Aorta (tissue), 5 donors: ENCODE measurements at regions not wholly inside any gene's neighbourhood (a gene's known extent, or its start where the extent isn't known, plus 50 kb on each side); places are given as distances from the start of the nearest gene placed in this dataset.
A peak's percentile ranks its signal among the peaks of the same experiment; 100 is the strongest.

ENCODE experiments used
- ATAC-seq: fragments of 200-7000 bp; cut with Tn5 transposase; one replicate; pipeline ENCODE4 v1.9.1; 2022; ENCODE audit warnings: moderate library complexity; ENCODE audit not compliant: low FRiP score
- DNase-seq, 2 donors: peaks; one replicate each; pipeline ENCODE4 v3.0.0-alpha.2; 2020
- H3K27ac ChIP-seq, 2 donors: one replicate each; pipeline ENCODE4 v1.5.1; 2013; ENCODE audit warnings: low read length in 2 of 2, mild to moderate bottlenecking in 2 of 2, moderate library complexity in 2 of 2, control low read depth in 1 of 2, inconsistent platforms in 1 of 2, low read depth in 1 of 2
- H3K27me3 ChIP-seq, 2 donors: one replicate each; pipeline ENCODE4 v1.6.1; 2013; ENCODE audit warnings: control low read depth in 1 of 2, low read length in 1 of 2, mild to moderate bottlenecking in 1 of 2, moderate library complexity in 1 of 2; ENCODE audit not compliant: insufficient read depth in 2 of 2, control insufficient read depth in 1 of 2
- H3K36me3 ChIP-seq, 2 donors: one replicate each; pipeline ENCODE4 v1.6.1; 2013; ENCODE audit warnings: control low read depth in 1 of 2, low read length in 1 of 2, mild to moderate bottlenecking in 1 of 2; ENCODE audit not compliant: insufficient read depth in 2 of 2, control insufficient read depth in 1 of 2
- H3K4me1 ChIP-seq, 2 donors: one replicate each; pipeline ENCODE4 v1.6.1; 2013; ENCODE audit warnings: low read length in 2 of 2, control low read depth in 1 of 2, mild to moderate bottlenecking in 1 of 2, moderate library complexity in 1 of 2; ENCODE audit not compliant: insufficient read depth in 2 of 2, control insufficient read depth in 1 of 2
- H3K4me3 ChIP-seq, 2 donors: one replicate each; pipeline ENCODE4 v1.5.1; 2013; ENCODE audit warnings: low read length in 2 of 2, control low read depth in 1 of 2, mild to moderate bottlenecking in 1 of 2
- H3K9me3 ChIP-seq: one replicate; pipeline ENCODE4 v1.6.1; 2013; ENCODE audit warnings: mild to moderate bottlenecking, low read length; ENCODE audit not compliant: control insufficient read depth
- WGBS, 2 donors: extraction: QIAGEN DNeasy Blood & Tissue Kit; methylation state at CpG; one replicate each; pipeline ENCODE4 v1.1.7; 2013; 5-methylcytosine and 5-hydroxymethylcytosine counted together
- intact Hi-C, 2 donors: fragments of 100-400 bp; cut with DNase I; formaldehyde crosslinking; loops; one replicate each; pipeline versions ENCODE4 v1.14.2 to v1.15.0; 2022
- donor health status: healthy with polysubstance abuse.
- donor health status: Bipolar disorder and iron deficiency.
- donor health status: DM: no; HTN: no; CAD: no.
- donor health status: DM: no; HTN: no; CAD: no.
- donor health status: DM: yes; HTN: yes; CAD: no.

DNA sequence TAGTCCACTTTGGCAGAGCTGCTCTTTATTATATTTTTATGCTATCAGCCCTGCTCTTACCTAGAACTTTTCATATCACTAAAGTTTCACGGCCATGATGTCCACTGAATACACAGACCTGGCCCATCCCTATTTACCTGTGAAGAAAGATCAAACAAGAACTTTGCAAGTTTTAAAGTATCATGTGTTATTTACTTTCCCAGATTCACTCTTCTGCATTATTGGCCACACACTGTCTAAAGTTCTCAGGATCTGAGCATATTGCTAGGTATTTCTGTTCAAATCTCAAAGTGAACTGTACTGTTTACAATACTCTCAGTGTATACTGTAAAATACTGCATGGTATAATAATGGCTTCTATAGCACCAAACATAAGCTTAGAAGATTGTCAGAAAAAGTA lies 405.2 kb downstream of the KLF12 start:
- intact Hi-C loops, result no loop called here
- WGBS, 2 donors, result 91 to 95% methylated on average over 1 of the region's 1 CpG
- no peak for ATAC-seq
- H3K36me3 ChIP-seq, result no peaks in the 10 kb centered on the region
- H3K4me1 ChIP-seq, result no peaks in the 10 kb centered on the region
- H3K9me3 ChIP-seq, result no peaks in the 10 kb centered on the region
- DNase-seq, result no peak
- H3K4me3 ChIP-seq, result no peak overlapping the region
- no peak overlapping the region for H3K27ac ChIP-seq
- no peaks in the 10 kb centered on the region for H3K27me3 ChIP-seq

DNA sequence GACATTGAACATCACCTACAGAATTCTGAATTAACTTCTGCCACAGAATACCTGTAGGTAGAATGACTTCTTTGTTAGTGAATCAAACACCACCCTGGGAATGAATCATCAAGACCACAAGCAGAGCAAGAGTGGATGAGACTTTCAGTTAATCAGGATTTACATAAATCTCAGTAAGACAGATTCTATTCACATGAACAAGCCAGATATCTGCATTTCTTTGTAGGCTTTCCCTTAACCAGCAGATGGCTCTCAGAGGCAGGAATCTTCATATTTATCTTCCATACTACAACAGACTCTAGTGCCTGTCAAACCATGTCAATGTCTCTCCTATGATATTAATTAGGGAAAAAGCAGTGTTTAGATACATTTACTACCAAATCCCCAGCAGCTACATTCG lies 412.1 kb downstream of the KLF12 start:
- 76 to 80% methylated on average over 1 of the region's 1 CpG for WGBS, 2 donors
- no peaks in the 10 kb centered on the region for H3K9me3 ChIP-seq
- H3K27ac ChIP-seq, result no peak overlapping the region
- DNase-seq (no peak), ATAC-seq (no peak)
- no peaks in the 10 kb centered on the region for H3K27me3 ChIP-seq
- peaks cover 2 to 7% of the 10 kb centered on the region in 2 donors for H3K4me1 ChIP-seq
- intact Hi-C loops, result no loop called here
- H3K4me3 ChIP-seq, result no peak overlapping the region
- H3K36me3 ChIP-seq, result no peaks in the 10 kb centered on the region

DNA sequence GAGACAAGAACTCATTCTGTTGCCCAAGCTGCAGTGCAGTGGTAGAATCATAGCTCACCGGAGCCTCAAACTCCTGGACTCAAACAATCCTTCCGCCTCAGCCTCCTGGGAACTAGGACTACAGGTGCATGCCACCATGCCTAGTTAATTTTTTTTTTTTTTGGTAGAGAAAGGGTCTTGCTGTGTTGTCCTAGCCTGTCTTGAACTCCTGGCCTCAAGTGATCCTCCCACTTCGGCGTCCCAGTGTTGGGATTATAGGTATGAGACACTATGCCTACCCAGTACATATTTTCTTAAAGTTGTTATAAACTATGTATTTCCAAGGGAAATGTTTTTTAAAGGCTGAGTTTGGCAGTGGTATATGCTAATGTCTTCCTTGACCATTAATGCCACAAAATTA lies 412.6 kb downstream of the KLF12 start:
- Histone ChIP-seq H3K9me3 (no peaks in the 10 kb centered on the region), H3K36me3 (no peaks in the 10 kb centered on the region), H3K4me1 (peaks cover 2 to 9% of the 10 kb centered on the region in 2 donors), H3K27ac (no peak overlapping the region), H3K4me3 (no peak overlapping the region), H3K27me3 (no peaks in the 10 kb centered on the region)
- intact Hi-C loops, result no loop called here
- WGBS, 2 donors, result 95 to 96% methylated on average over 4 of the region's 4 CpGs
- ATAC-seq, result no peak
- no peak for DNase-seq

DNA sequence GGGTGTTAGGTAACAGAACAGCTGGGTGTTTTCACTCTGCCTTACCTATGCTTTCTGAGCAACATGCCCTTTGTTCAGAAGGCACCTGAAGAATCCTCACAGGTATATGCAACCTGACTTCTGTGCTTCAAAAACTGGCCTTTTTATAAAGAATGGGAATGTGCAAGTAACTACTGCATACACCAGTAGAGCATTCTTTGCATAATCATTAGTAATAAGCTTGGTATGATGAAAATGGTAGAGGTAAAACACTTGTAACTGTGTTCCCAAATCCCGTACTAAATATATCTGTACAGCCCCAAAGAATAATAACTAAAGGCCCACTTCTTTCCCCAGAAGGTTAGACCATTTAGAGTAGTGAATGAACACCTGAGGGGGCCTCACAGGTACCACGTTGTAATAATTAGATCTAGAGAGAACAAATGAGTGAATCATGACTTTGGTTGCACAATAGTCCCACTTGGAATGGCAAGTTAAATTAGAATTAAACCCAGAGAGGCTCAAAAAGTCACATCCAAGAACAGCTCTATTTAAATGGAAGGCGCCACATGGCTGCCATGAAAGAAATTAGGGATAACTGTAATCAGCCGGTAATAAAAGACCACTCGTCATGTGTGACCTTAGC lies 413.9 kb downstream of the KLF12 start:
- H3K9me3 ChIP-seq, result no peaks in the 10 kb centered on the region
- DNase-seq, result no peak
- peaks cover 2 to 9% of the 10 kb centered on the region in 2 donors for H3K4me1 ChIP-seq
- 76 to 77% methylated on average over 5 of the region's 5 CpGs for WGBS, 2 donors
- intact Hi-C loops, result no loop called here
- no peaks in the 10 kb centered on the region for H3K27me3 ChIP-seq
- peak overlapping the region in 1 of 2 donors; percentile 7 for H3K27ac ChIP-seq
- ATAC-seq, result no peak
- no peaks in the 10 kb centered on the region for H3K36me3 ChIP-seq
- H3K4me3 ChIP-seq, result no peak overlapping the region

DNA sequence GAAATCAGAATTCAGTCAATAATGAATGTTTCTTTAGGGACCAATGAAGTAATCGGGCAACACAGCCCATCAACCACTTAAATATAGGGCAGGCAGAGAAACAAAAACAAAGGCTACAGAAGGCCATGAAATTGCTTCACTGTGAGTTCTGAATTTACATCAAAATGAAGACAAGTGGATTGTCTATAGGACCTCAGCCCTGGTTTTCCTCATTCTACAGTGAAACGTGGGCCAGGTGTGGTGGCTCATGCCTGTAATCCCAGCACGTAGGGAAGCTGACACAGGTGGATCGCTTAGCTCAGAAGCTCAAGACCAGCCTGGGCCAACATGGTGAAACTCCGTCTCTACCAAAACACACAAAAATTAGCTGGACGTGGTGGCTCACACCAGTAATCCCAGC lies 416.0 kb downstream of the KLF12 start:
- intact Hi-C loops, result no loop called here
- Histone ChIP-seq H3K36me3 (peaks cover 3 to 6% of the 10 kb centered on the region in 2 donors), H3K4me3 (no peak overlapping the region), H3K4me1 (peaks cover 2 to 9% of the 10 kb centered on the region in 2 donors), H3K9me3 (no peaks in the 10 kb centered on the region), H3K27ac (no peak overlapping the region), H3K27me3 (no peaks in the 10 kb centered on the region)
- no peak for ATAC-seq
- WGBS, 2 donors, result 89 to 91% methylated on average over 6 of the region's 6 CpGs
- no peak for DNase-seq

DNA sequence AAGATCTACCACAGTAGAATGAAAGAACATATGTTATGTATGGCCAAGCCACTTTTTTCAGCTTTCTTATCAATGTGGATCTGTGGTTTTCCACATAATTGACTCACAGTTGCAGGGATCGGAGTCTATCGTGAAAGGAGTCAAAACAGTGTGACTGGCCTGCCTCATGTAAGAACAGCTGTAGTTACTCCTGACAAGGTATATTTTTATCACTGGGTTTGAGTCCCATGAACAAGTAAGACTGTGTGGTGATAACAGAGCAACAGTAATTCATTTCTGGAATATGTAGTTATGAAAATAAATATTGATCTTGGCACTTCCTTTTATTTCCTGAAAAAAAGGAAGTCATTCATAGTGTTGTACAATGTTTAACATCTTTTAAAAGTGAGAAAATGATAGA lies 416.6 kb downstream of the KLF12 start:
- 2 to 4% methylated on average over 2 of the region's 2 CpGs for WGBS, 2 donors
- intact Hi-C loops, result no loop called here
- Histone ChIP-seq H3K4me3 (no peak overlapping the region), H3K9me3 (no peaks in the 10 kb centered on the region), H3K36me3 (peaks cover 6 to 7% of the 10 kb centered on the region in 2 donors), H3K4me1 (peaks cover 2 to 9% of the 10 kb centered on the region in 2 donors), H3K27ac (no peak overlapping the region), H3K27me3 (no peaks in the 10 kb centered on the region)
- DNase-seq (no peak), ATAC-seq (no peak)

DNA sequence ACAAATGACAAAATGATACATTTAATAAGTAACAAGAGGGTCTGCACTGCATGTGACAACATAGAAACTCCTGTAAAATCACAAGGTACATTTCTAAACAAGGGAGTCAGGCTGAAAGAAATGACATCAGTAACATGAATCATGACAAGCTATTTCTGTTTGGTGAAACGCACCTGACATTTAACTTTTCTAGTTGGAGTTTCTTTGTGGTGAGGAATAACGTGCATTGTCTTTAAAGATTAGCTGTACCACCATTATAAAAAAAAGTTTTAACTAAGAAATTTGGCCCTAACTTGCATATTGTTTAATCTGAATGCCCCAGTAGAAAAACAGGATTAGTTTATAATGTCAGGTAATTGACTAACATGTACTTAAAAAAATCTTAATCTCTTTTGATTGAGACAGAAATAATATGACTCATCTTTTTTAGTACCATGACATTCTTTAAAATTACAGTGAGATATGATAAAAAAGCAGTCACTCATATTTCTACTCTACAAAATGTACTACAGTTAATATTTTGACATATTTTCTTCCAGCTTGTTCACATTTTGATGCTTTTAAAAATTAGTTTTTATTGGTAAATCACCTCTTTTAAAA lies 418.2 kb downstream of the KLF12 start:
- H3K4me3 ChIP-seq, result no peak overlapping the region
- ATAC-seq, result no peak
- peaks cover 6 to 7% of the 10 kb centered on the region in 2 donors for H3K36me3 ChIP-seq
- peaks cover 2 to 9% of the 10 kb centered on the region in 2 donors for H3K4me1 ChIP-seq
- DNase-seq, result no peak
- H3K27ac ChIP-seq, result no peak overlapping the region
- WGBS, 2 donors, result 75 to 79% methylated on average over 2 of the region's 2 CpGs
- intact Hi-C loops, result no loop called here
- no peaks in the 10 kb centered on the region for H3K9me3 ChIP-seq
- no peaks in the 10 kb centered on the region for H3K27me3 ChIP-seq

DNA sequence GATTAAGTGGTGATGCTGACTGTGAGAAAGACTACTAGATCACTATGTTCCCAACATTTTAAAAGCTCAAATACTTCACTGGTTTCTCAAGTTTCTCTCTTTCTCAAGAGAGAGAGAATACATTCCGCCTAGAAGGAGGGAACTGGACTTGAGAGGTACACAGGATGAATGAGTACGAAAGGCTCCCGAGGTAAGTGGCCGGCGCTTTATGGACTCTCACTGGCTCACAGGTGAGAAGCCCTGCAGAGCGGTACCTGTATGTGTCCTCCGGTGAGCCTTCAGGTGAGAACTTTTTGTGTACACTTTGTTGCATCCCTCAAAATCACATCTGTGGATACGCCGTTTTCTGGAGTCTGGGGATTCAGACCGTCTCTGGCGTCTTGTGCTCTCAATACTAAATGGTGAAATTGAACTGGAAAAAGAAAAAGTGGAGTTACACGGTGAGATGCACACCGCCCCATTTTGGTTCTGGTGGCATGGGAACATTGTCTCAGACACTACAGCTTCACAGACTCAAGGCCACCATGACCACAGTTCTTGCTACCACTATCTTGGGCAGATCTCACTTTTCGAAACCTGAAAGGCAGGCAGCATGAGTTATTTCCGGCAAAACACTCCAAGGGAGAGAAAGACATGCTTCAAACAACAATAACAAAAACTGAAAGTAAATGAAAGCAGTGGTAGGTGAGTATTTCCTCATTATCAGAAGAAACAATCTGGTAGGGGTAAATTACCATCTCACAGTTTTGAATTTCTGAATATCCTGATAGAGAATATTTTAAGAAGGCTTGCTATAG lies 418.9 kb downstream of the KLF12 start:
- H3K27ac ChIP-seq, result no peak overlapping the region
- peaks cover 2 to 8% of the 10 kb centered on the region in 2 donors for H3K4me1 ChIP-seq
- WGBS, 2 donors, result 96 to 97% methylated on average over 15 of the region's 15 CpGs
- no peak for DNase-seq
- no peak for ATAC-seq
- H3K27me3 ChIP-seq, result no peaks in the 10 kb centered on the region
- H3K36me3 ChIP-seq, result peaks cover 6 to 7% of the 10 kb centered on the region in 2 donors
- H3K9me3 ChIP-seq, result no peaks in the 10 kb centered on the region
- no peak overlapping the region for H3K4me3 ChIP-seq
- intact Hi-C loops, result no loop called here

DNA sequence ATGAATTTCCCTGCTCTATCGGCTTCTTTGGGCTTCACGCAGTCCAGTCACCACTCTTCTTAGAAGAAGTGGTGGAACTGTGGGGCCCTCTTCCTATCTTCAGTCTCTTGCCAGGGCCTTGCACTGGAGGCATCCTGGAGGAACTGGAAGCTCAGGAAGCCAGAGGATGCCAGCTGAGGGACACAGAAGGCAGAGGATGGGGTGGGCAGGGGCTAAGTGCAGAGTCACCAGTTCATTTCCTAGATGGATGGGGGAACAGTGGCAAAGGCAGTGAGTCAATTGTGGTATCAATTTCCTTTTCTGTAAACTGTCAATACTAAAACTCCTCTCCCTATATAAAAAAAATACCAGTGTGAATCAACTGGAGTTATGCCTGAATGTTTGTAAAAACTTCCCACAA lies 419.7 kb downstream of the KLF12 start:
- no peak for DNase-seq
- Histone ChIP-seq H3K9me3 (no peaks in the 10 kb centered on the region), H3K36me3 (peaks cover 6 to 7% of the 10 kb centered on the region in 2 donors), H3K27me3 (no peaks in the 10 kb centered on the region), H3K27ac (no peak overlapping the region), H3K4me3 (no peak overlapping the region), H3K4me1 (peaks cover 2 to 3% of the 10 kb centered on the region in 2 donors)
- intact Hi-C loops, result no loop called here
- 92 to 97% methylated on average over 2 of the region's 2 CpGs for WGBS, 2 donors
- ATAC-seq, result no peak
